NCI-H69 (cell line): ENCODE measurements at regions not wholly inside any gene's neighbourhood (a gene's known extent, or its start where the extent isn't known, plus 50 kb on each side); places are given as distances from the start of the nearest gene placed in this dataset.

ENCODE experiments used
- DNase-seq: peaks from one replicate; lab custom pipeline; 2025; lab: John Stamatoyannopoulos, UW

DNA sequence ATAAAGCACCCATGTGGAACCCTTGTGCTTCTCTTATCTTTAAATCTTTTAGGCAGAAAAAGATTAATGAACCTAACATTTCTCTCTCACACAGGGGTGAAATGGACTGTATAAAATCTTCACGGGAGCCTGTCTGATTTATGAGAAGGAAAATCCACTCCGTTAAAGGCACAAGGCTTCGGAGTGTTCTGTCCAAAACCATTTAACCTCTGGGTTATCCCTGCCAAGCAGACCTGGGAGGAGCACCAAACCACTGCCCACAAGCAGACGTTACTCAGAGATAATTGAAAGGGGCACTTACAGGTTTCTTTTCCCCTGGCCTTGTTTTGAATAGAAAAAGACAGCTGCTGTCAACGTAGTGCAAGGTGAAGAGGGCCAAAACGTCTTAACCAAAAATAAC is 184.4 kb upstream of the DOK6 start:
- DNase-seq: peak; percentile 87

DNA sequence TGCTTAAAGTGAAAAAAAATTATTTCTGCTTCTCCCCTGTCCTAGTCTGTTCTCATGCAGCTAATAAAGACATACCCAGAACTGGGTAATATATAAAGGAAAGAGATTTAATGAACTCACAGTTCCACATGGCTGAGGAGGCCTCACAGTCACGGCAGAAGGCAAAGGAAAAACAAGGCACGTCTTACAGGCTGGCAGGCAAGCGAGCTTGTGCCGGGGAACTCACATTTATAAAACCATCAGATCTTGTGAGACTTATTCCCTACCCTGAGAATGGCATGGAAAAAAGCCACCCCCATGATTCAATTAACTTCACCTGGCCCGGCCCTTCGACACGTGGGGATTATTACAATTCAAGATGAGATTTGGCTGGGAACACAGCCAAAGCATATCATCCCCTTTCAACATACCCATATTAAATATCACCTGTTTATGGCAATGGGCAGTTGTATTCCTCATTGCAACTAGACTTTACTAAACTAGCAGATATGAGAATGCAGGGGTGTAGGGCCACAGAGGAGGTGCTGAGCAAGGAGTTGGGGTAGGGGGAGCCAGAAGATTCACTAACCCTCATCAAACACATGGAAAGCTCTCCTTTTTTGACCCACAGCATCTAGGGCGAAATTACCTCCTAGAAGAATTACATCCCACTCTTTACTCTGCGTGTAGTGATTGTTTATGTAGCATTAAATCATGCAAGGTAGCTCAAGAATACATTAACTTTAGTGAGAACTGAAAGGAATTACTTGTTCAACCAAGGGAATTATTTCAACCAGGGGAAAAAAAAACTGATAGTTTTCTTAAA is 183.3 kb upstream of the DOK6 start:
- peak; percentile 92 for DNase-seq

DNA sequence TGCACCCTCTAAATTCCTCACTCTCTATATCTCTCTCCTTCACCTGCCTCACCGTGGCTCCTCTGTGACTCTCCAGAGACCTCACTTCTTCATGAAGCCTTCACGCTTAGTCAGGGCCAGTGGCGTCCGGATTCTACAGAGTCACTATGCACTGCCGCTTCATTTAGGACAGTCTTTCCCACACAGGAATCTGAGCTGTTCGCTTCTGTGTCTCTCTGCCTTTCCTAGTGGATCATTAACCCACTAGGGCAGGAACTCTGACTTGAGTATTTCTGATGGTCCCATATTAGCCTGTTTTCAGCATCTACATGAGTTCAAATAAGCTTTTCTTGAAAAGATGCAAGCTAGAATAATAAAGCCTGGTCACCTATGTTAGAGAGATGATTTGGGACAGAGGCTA is 180.2 kb upstream of the DOK6 start:
- DNase-seq: no peak

DNA sequence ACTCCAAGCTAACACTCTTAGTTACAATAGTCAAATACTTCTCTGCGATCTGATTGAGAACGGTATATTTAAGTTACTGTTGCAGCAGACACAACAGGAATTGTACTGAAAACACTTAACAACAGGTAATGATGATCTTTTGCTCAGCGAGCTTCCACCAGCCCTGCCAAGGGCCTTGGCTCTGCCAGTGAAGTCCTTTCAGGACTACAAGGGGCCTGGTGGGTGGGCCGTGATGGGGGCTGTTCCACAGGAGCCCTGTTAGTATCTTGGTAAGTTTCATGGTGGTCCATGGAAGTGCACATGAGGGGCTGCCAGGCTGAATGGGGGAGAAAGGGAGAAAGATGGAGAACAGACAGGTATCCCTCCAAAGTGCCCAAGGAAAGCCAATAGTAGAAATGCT is 178.6 kb upstream of the DOK6 start:
- no peak for DNase-seq

DNA sequence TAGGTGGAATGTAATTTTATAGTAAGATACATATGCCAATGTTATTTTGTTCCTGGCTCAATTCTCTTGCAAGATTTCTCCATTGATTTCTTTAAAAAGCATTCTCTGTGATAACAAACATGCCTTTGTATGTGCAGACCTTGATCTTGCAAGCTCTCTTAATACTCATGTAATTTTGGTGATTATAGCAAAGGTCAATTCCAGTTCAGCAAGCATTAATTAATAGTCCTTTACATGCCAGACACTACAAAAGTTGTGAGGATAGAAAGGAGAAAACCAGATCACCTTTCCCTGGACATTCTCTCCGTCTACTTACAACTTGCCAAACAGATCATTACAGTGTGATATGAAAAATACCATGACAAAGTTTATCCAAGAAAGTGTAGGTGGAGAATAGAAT is 173.7 kb upstream of the DOK6 start:
- no peak for DNase-seq

DNA sequence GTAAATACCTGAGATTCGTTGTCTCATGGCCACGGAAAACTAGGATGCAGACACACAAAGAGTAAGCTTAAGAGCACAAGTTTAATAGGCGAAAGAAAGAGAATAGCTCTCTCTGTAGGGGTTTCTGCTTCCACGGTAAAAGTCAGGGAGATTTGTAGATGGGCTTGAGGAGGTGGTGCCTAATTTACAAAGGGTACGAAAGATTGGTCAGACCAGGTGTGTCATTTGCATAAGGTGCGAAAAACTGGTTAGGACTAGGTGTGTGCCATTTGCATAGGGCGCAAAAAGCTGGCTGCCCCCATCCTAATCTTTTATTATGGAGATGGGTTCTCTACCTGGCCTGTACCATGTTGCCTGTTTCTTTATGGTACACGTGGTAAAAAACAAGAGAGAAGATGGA is 170.5 kb upstream of the DOK6 start:
- DNase-seq: no peak

DNA sequence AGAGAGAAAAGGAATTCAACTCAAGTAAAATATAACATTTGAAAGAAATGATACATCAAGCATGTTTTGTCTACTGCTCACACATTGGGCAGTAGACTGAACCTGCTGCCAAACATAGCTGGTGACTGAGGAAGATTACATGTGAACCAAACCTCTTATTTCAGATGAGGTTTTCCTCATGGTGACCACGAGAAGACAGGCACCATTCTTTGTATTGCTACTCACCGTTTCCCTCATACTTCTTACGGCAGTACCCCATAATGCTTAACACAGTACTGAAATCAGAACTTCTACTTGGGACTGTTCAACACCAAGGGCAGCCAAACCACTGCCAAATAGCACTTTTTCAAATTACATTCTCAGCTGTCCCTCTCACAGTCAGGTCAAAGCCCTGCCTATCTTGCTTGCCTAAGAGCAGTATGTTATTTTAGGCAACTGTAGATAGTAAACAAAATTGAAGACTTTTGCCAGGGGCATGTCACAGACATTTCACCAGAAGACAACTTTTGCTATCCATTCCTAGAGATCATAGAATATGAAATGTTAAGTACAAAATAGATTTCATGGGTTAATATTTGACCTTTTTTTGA is 167.1 kb upstream of the DOK6 start:
- DNase-seq: no peak

DNA sequence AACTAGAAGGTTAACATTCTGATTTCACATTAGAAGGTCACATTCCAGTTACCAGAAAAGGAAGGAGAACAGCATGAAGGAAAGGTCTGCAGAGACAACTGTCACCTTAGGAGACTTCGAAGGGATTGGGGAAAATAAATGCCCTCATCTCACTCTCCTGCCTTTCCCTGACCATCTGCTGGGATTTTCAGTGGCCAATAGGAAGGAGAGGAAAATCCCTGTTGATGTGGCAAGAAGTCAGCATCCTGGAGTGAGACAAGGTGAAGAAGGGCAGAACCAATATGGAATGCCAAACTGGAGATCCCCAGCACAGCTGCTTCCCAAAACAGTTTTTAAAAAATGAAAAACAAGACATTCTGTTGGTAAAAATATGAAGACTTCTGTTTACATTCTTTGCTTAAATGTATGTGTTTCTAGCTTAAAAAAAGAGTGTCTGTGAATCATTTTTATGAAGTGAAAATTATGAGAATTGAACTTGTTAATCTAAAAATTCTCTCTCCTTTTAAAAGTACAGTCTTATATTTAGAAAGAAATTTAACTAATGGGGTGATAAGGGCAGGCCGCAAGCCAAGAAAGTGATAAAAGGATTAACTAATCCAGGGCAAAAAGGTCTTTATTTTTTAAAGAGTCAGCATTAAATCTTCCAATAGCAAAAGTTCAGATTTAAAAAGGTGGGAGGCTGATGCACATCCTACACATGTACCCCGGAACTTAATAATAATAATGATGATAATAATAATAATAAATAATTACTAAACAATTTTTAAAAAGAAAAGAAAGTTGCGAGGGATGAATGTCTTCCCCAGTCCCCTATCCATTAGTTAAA is 160.6 kb upstream of the DOK6 start:
- peak; percentile 24 for DNase-seq

DNA sequence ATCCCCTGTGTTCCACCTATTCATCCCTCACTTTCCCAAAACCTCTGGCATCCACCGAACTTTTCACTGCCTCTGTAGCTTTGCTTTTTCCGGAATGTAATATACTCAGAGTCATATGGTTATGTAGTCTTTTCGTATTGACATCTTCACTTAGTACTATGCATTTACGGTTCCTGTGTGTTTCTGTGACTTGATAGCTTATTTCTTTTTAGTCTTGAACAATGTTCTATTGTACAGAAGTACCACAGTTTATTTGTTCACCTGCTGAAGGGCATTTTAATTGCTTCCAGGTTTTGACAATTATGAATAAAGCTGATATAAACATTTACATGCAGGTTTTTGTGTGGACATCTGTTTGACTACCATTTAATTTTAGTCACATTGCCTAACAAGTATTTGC is 154.7 kb upstream of the DOK6 start:
- DNase-seq: peak; percentile 90

DNA sequence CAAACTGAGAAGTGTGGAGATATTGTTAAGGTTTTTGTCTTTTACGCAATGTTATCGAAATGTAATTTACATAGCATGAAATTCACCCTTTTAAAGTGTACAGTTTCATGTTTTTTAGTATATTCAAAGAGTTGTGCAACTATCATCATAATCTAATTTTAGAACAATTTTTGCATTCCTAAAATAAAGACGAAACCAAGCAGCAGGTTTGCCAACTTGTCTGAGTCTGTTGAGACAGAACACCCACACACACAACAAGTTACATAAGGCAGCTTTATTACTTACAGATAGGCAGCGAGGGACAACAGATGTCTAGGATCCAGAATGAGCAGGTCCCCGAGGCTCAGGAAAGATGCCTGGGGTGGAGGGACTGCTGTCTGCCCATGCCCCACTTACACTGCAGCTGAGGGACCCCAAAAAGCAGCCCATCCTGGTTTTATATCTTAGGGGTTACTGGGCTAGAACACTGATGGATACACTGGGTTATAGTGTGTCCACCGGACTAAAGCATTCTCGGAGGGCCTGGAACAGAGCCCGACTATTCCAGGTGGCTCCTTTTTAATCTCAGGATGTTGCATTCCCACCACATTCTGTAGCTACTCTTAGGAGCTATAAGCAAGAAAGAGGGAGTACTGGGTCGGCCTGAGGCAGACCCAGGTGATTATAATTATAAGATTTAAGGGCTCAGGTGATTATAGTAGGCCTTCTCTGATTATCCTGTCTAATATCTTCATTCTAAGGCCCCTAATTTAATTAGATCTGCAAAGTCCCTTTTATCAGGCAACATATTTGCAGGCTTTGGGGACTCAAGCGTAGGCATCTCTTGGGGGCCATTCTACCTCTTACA is 150.2 kb upstream of the DOK6 start:
- DNase-seq: no peak

DNA sequence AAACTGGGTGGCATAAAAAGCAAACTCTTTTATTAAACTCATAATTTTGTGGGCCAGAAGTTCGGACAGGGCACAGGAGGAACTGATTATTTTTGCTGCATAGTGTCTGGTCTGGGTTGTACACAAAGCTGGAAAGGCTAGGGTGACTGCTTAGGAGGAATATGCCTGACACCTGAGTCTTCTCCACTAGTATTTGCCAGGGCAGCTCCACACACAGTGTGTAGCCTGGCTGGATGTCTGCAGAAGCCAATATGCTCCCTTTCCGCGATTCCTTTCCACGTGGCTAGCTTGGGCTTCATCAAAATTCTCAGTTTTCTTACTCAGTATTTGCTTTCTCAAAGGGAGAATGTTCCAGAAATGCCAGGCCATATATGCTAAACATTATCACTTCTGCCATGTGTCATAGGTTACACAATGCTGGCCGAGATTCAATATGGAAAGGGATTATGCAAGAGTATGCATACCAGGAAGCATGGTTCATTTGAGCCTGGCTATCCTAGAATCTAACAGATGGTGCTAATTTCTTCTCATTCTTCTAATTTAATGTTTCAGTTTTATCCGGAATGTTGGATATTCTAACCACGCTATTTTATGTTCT is 142.7 kb upstream of the DOK6 start:
- DNase-seq: peak; percentile 42

DNA sequence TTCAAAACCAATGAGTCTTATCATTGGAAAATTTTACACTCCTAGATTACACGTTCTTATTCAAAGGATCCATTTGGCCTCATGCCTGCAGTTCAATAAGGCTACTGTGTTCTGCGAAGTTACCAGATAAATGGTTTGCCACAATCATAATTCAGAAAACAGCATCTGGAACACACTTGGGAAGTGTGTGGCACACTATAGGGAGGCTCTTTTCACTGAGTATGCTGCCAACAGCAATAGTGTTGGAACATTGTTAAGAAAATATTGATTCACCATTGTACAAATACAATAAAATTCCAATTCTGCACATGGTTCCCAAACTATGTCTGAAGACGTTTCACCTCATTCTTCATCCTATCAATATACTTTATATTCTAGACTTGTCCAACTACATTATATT is 141.4 kb upstream of the DOK6 start:
- no peak for DNase-seq

DNA sequence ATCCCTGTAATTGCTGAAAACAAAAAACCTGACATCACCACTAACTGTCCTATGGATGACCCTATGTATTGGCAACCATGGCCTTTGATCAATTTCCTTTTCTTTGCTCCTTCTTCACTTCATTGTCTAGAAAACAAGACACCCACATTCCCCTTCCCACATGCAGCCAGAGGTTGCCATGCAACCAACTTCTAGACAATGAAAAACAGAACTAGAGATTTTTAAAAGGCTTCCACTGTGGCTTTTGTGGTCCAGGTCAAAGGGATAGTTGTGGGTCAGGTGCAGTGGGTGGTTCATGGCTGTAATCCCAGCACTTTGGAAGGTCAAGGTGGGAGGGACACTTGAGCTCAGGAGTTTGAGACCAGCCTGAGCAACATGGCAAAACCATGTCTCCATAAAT is 139.3 kb upstream of the DOK6 start:
- DNase-seq: no peak

DNA sequence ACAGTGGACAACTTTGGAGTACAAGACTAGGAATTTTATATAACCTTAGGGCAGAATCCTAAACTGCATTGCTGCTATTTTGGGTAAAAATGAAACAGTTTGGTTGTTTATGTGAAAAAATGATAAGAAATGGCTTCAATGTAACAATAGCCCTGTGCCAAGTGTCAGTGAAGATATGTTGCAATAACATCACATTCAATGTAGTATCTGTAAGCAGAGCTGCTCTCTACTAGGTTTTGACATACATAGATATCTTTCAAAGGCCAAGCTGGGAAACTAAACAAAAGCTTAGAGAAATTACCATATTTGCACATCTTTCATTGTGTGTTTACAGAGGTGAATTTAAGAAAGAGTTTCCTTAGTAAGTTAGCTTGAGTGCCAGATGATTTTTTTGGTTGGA is 135.0 kb upstream of the DOK6 start:
- DNase-seq: no peak

DNA sequence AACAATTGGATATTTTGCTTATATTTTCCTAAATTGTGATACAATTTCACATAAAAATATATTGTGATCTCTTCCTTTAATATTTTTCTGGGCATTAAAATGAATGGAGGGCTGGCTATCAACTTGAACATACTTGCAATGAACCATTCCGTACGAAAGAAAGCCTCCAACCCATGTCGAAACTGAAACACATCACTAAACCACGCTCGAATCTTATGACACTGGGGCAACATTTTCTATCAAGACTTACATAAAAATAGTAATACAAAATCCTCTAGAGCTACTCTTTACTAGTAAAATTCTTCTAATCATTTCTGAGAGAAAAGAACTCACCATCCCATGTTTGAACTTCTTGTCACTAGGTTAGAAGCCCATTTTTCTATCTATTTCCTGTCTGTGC is 132.8 kb upstream of the DOK6 start:
- no peak for DNase-seq

DNA sequence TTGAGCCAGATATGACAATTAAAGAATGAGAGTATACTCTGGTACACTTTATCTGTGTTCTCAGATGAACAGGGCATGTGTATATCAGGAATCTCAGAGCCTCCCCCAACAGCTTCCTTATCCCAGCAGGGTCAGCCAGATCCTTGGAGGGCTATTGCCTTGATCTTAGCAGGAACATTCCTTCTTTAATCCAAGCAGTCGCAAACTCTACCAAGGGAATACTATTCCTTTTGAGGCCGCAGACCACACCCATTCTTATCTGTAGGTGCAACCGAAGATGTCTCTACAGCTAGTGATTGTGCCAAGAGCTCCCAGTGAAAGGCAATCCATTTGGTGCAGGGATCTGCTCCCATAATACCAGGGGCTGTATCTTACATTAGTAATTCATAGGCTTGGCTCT is 118.3 kb upstream of the DOK6 start:
- no peak for DNase-seq

DNA sequence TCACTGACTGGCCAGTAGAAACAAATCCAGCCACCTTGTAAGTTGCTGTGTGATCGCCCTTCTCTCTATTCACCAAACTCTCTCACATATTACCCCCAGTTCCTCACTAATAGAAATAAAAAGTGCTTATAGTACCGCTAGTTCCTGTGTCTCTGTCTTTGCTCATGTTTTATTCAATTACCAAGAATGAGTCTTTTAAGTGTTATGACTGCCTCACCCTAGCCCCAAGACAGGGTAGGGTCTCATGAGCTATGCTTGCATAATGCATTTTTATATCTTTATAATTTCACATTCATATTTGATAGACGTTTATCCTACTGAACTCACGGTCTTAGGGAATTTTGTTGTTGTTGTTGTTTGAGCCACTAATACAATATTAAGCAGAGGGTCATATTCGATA is 109.6 kb upstream of the DOK6 start:
- no peak for DNase-seq

DNA sequence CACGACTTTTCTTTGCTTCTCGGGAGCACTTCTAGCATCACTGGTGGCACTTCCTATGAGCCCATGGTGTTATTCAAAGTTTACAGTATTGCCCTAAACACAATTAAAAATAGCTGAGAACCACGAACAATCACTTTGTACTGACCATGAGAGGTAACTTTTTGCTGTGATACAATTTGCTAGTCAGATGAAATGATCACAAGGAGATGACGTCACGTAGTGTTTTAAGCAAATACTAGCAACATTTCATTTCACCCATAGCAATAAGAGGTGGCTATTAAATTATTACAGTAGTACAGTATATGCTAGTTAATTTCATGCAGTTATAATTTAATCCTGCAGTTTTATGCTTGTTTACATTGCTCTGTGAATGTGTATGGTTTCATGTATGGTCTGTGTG is 108.9 kb upstream of the DOK6 start:
- DNase-seq: no peak

DNA sequence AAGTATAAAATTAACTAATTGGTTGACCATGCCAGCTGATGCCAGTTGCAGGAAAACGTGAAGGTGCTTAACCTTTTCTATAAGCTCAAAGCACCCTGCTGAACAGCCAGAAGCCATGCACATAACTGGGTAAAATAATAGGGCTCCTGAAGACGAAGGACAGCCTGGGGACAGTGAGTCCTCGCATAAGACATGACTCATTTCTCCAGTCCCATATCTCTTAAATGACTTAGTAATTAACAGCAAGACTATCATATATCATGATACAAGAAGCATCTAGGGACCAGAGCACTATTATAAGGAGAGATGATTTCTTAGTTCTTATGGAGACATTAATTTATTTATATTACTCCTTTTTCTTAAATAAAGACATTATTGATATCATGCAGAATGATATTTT is 100.5 kb upstream of the DOK6 start:
- no peak for DNase-seq

DNA sequence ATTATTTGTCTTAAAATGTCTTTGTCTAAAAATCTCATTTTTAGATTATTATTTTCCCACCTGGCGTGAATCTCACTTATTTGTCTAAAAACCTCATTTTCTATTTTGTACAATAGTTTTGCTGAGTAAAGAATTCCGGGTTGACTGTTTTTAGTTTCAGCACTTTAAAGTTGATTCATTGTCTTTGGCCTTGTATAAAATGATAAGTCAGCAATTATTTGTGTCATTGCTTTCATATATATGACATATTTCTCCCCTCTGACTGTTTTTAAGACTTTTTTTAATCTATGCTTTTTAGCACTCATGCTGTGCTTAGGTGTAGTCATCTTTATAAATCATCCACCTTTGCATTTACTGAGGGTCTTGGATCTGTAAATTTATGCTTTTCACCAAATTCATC is 92.1 kb upstream of the DOK6 start:
- no peak for DNase-seq

DNA sequence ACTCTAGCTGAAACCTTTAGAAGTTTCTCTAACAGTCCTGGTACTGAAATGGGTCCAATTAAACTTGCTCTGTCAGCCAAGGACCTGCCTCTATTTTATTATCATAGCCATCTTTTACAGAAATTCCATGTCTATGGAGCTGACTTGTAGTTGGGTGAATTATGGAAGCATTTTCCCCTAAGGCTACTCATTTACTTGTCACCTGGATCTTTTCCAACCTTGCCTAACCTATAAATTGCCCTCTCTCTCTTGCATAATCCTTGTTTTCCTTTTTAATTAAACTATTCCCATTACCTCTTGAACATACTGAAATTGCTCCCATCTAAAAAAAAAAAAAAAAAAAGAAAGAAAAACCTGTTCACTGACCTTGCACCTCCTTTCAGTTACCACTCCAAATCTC is 74.6 kb upstream of the DOK6 start:
- DNase-seq: peak; percentile 81

DNA sequence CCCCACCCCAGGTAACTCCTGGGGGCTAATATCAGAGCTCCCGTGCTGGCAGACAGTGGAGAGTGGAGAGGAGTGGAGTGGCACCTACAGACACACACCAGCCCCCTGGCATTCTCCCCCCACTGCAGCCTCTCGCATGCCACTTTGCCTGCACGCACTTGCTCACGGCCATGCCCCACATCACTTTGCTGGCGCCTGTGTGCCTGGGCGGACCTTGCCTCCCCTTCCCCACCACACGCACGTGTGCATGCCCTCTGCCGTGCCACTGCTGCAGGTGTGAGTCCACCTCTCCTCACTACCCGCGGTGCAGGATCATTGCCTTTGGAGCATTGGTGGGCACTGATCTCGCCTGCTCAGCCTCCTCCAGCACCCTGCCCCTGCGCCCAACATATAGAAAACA is 72.6 kb upstream of the DOK6 start:
- DNase-seq: no peak
